Vagina (tissue), 2 donors: ENCODE measurements at regions not wholly inside any gene's neighbourhood (a gene's known extent, or its start where the extent isn't known, plus 50 kb on each side); places are given as distances from the start of the nearest gene placed in this dataset.

Experiments used
- POLR2A ChIP-seq, 2 donors: fragments of 450-650 bp; IDR thresholded peaks; one replicate each; pipeline ENCODE4 v1.6.1; 2017; ENCODE audit warnings: antibody characterized with exemption in 2 of 2, mild to moderate bottlenecking in 2 of 2, moderate library complexity in 2 of 2
- TF ChIP-seq, protein P1 (sequence below), 3 experiments: fragments of 450-650 bp in 2 of 3; fragments of 200-600 bp in 1 of 3; sonication (generic) in 1 of 3; IDR thresholded peaks; one replicate each; pipeline ENCODE4 v1.5.1; 2017 to 2019; ENCODE audit warnings: antibody characterized with exemption in 3 of 3, mild to moderate bottlenecking in 2 of 3, moderate library complexity in 2 of 3

DNA sequence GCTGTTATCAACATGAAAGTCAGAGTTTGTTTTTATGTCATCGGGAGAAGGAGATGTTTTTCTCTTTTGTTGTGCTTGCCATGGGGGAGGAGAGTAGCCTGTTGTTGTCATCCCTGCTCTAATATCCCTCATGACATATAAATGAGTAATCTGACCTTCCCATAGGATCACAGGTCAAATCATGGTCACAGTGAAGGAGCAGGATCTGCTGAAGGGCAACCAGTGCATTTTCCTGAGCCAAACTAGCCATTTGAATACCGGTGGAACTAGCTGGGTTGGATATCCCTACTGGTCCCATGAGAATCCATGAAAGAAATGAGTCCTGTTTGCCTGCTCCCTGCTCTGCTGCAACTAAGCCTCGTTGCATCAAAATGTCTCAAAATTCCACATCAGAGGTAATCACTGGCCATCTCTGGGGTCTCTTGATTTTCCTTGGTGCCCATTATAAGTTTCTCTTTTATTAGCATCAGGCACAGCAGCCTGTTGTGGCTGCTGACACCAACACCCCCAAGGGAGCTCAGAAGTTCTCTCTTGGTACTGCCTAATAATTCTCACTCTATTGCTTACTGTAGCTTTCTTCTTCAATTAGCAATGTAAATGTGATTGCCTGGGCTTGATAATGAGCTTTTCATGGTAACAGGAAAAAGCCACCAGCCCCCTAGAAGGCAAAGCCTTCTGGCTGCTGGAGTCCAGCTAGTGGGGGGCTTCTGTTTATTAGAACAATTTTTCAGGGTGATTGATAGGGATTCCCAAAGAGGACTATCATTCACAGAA, 211.4 kb upstream of the ERCC4 start:
- TF ChIP-seq, protein P1, sequence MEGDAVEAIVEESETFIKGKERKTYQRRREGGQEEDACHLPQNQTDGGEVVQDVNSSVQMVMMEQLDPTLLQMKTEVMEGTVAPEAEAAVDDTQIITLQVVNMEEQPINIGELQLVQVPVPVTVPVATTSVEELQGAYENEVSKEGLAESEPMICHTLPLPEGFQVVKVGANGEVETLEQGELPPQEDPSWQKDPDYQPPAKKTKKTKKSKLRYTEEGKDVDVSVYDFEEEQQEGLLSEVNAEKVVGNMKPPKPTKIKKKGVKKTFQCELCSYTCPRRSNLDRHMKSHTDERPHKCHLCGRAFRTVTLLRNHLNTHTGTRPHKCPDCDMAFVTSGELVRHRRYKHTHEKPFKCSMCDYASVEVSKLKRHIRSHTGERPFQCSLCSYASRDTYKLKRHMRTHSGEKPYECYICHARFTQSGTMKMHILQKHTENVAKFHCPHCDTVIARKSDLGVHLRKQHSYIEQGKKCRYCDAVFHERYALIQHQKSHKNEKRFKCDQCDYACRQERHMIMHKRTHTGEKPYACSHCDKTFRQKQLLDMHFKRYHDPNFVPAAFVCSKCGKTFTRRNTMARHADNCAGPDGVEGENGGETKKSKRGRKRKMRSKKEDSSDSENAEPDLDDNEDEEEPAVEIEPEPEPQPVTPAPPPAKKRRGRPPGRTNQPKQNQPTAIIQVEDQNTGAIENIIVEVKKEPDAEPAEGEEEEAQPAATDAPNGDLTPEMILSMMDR (IDR thresholded peaks at IDR 0.05) = no peak
- no peak for TF ChIP-seq POLR2A (IDR thresholded peaks at IDR 0.05)
